SK-N-SH treated with all-trans-retinoic acid at 6 μM for 48 hours (cell line): ENCODE measurements at regions not wholly inside any gene's neighbourhood (a gene's known extent, or its start where the extent isn't known, plus 50 kb on each side); places are given as distances from the start of the nearest gene placed in this dataset.

ENCODE experiments used
- ATAC-seq: fragments of 200-7000 bp; cut with Tn5 transposase; 3 replicates; pipeline ENCODE4 v1.9.1; 2020; ENCODE audit warnings: mild to moderate bottlenecking, moderate library complexity
- ARNTL ChIP-seq: fragments of 450-650 bp; formaldehyde crosslinking; IDR thresholded peaks from 2 replicates; pipeline ENCODE4 v1.5.0; 2020; ENCODE audit warnings: low read depth, mild to moderate bottlenecking, moderate library complexity, borderline replicate concordance
- BACH2 ChIP-seq: fragments of 250-450 bp; sonication (Bioruptor Pico); IDR thresholded peaks from 2 replicates; pipeline ENCODE4 v1.9.0; 2021; ENCODE audit warnings: mild to moderate bottlenecking, borderline replicate concordance
- CREB5 ChIP-seq: fragments of 250-450 bp; sonication (Bioruptor Pico); IDR thresholded peaks from 2 replicates; pipeline ENCODE4 v1.5.1; 2020; ENCODE audit warnings: low read depth, mild to moderate bottlenecking, moderate library complexity
- CSDC2 ChIP-seq: fragments of 250-450 bp; sonication (Bioruptor Pico); IDR thresholded peaks from 2 replicates; pipeline ENCODE4 v1.5.0; 2020; ENCODE audit warnings: mild to moderate bottlenecking, moderate library complexity
- CSRNP3 ChIP-seq: fragments of 250-450 bp; sonication (Bioruptor Pico); IDR thresholded peaks from 2 replicates; pipeline ENCODE4 v1.5.1; 2021; ENCODE audit warnings: mild to moderate bottlenecking, moderate library complexity
- ESRRG ChIP-seq: fragments of 250-450 bp; sonication (Bioruptor Pico); IDR thresholded peaks from 2 replicates; pipeline ENCODE4 v1.6.1; 2021; ENCODE audit warnings: mild to moderate bottlenecking
- OSR1 ChIP-seq: fragments of 250-450 bp; sonication (Bioruptor Pico); IDR thresholded peaks from 2 replicates; pipeline ENCODE4 v1.8.0; 2022; ENCODE audit warnings: moderate library complexity, mild to moderate bottlenecking, inconsistent platforms
- PATZ1 ChIP-seq: fragments of 250-450 bp; sonication (Bioruptor Pico); IDR thresholded peaks from 2 replicates; pipeline ENCODE4 v1.8.0; 2020; ENCODE audit warnings: mild to moderate bottlenecking, moderate library complexity, borderline replicate concordance
- POU6F1 ChIP-seq: fragments of 250-450 bp; sonication (Bioruptor Pico); IDR thresholded peaks from 2 replicates; pipeline ENCODE4 v1.8.0; 2021; ENCODE audit warnings: low read depth, mild to moderate bottlenecking, moderate library complexity, borderline replicate concordance
- PPARA ChIP-seq: fragments of 250-450 bp; sonication (Bioruptor Pico); IDR thresholded peaks from 2 replicates; pipeline ENCODE4 v1.5.0; 2020; ENCODE audit warnings: mild to moderate bottlenecking, borderline replicate concordance
- RARB ChIP-seq: fragments of 250-450 bp; sonication (Bioruptor Pico); IDR thresholded peaks from 2 replicates; pipeline ENCODE4 v1.8.0; 2021; ENCODE audit warnings: mild to moderate bottlenecking, moderate library complexity
- SNAI2 ChIP-seq: fragments of 250-450 bp; sonication (Bioruptor Pico); IDR thresholded peaks from 2 replicates; pipeline ENCODE4 v1.5.0; 2020; ENCODE audit warnings: mild to moderate bottlenecking, moderate library complexity
- TSHZ2 ChIP-seq: fragments of 250-450 bp; sonication (Bioruptor Pico); IDR thresholded peaks from 2 replicates; pipeline ENCODE4 v1.5.0; 2020; ENCODE audit warnings: mild to moderate bottlenecking, moderate library complexity
- ZC3H10 ChIP-seq: fragments of 250-450 bp; sonication (Bioruptor Pico); IDR thresholded peaks from 2 replicates; pipeline ENCODE4 v1.5.1; 2021; ENCODE audit warnings: mild to moderate bottlenecking, moderate library complexity
- ZFP3 ChIP-seq: fragments of 250-450 bp; sonication (Bioruptor Pico); IDR thresholded peaks from 2 replicates; pipeline ENCODE4 v1.5.0; 2020; ENCODE audit warnings: mild to moderate bottlenecking, moderate library complexity
- ZFP30 ChIP-seq: fragments of 450-650 bp; formaldehyde crosslinking; IDR thresholded peaks from 2 replicates; pipeline ENCODE4 v1.5.0; 2022; ENCODE audit warnings: mild to moderate bottlenecking, moderate library complexity
- ZNF565 ChIP-seq: fragments of 450-650 bp; formaldehyde crosslinking; conservative IDR thresholded peaks from 2 replicates; pipeline ENCODE4 v1.5.0; 2020; ENCODE audit warnings: low read depth, mild to moderate bottlenecking, moderate library complexity
- ZNF70 ChIP-seq: fragments of 450-650 bp; formaldehyde crosslinking; IDR thresholded peaks from 2 replicates; pipeline ENCODE4 v1.5.0; 2020; ENCODE audit warnings: mild to moderate bottlenecking, moderate library complexity
- ZNF8 ChIP-seq: fragments of 450-650 bp; formaldehyde crosslinking; IDR thresholded peaks from 2 replicates; pipeline ENCODE4 v1.5.0; 2020; ENCODE audit warnings: mild to moderate bottlenecking, moderate library complexity

- TF ChIP-seq PATZ1 (CRISPR knock-in tag): no peak
- no peak for TF ChIP-seq CREB5 (CRISPR knock-in tag)
- no peak for TF ChIP-seq ZNF70 (CRISPR knock-in tag)
- no peak for TF ChIP-seq CSRNP3 (CRISPR knock-in tag)
Measured at GRCh38 chr10:33048223-33048622, 90.2 kb upstream of the ITGB1 start (continued).

GRCh38 chr10:33047655-33048054 is 89.6 kb upstream of the ITGB1 start:
- no peak for ATAC-seq
- no peak for TF ChIP-seq ZNF565 (CRISPR knock-in tag)
- no peak for TF ChIP-seq ESRRG
- TF ChIP-seq ZNF8 (CRISPR knock-in tag): no peak
- no peak for TF ChIP-seq PPARA (CRISPR knock-in tag)
- no peak for TF ChIP-seq OSR1 (CRISPR knock-in tag)
- TF ChIP-seq ZNF70 (CRISPR knock-in tag): no peak
- no peak for TF ChIP-seq CREB5 (CRISPR knock-in tag)
- no peak for TF ChIP-seq ARNTL
- no peak for TF ChIP-seq CSDC2
- no peak for TF ChIP-seq ZC3H10
- TF ChIP-seq POU6F1 (CRISPR knock-in tag): no peak
- TF ChIP-seq TSHZ2 (CRISPR knock-in tag): no peak
- TF ChIP-seq BACH2: no peak
- TF ChIP-seq RARB: no peak
- no peak for TF ChIP-seq SNAI2 (CRISPR knock-in tag)
- no peak for TF ChIP-seq PATZ1 (CRISPR knock-in tag)
- TF ChIP-seq ZFP3: no peak

- no peak for ATAC-seq
- no peak for TF ChIP-seq CSRNP3 (CRISPR knock-in tag)
- no peak for TF ChIP-seq ZNF565 (CRISPR knock-in tag)
- TF ChIP-seq ZNF8 (CRISPR knock-in tag): no peak
- TF ChIP-seq CREB5 (CRISPR knock-in tag): no peak
- no peak for TF ChIP-seq ZNF70 (CRISPR knock-in tag)
- no peak for TF ChIP-seq RARB
- TF ChIP-seq PATZ1 (CRISPR knock-in tag): no peak
- no peak for TF ChIP-seq CSDC2
- TF ChIP-seq BACH2: no peak
- TF ChIP-seq ZFP30: no peak
- no peak for TF ChIP-seq PPARA (CRISPR knock-in tag)
- no peak for TF ChIP-seq ARNTL
- no peak for TF ChIP-seq ESRRG
Measured at GRCh38 chr10:33046792-33047191, 88.8 kb upstream of the ITGB1 start.
